ENCODE measurements at regions not wholly inside any gene's neighbourhood (a gene's known extent, or its start where the extent isn't known, plus 50 kb on each side); places are given as distances from the start of the nearest gene placed in this dataset.

- no peak for TF ChIP-seq TOX (CRISPR knock-in tag; IDR thresholded peaks at IDR 0.05; ENCODE audit: borderline replicate concordance)
Measured at GRCh38 chr15:98592136-98592535, 56.2 kb upstream of the IGF1R start (continued).

- no peak for ATAC-seq
- TF ChIP-seq PATZ1 (CRISPR knock-in tag; IDR thresholded peaks at IDR 0.05; ENCODE audit: borderline replicate concordance) (no peak), ZNF70 (CRISPR knock-in tag; IDR thresholded peaks at IDR 0.05) (no peak), RARB (CRISPR knock-in tag; IDR thresholded peaks at IDR 0.05) (no peak), ZC3H10 (CRISPR knock-in tag; IDR thresholded peaks at IDR 0.05) (no peak), ZFP30 (CRISPR knock-in tag; IDR thresholded peaks at IDR 0.05) (no peak), CREB5 (CRISPR knock-in tag; IDR thresholded peaks at IDR 0.05; ENCODE audit: low read depth) (no peak), SNAI2 (CRISPR knock-in tag; IDR thresholded peaks at IDR 0.05) (no peak), GLIS3 (CRISPR knock-in tag; IDR thresholded peaks at IDR 0.05) (no peak), ARNTL (CRISPR knock-in tag; IDR thresholded peaks at IDR 0.05; ENCODE audit: borderline replicate concordance, low read depth) (no peak), BACH2 (CRISPR knock-in tag; IDR thresholded peaks at IDR 0.05; ENCODE audit: borderline replicate concordance) (no peak)
Measured at GRCh38 chr15:98596131-98596530, 52.2 kb upstream of the IGF1R start.

GRCh38 chr15:98596885-98597392 is 51.4 kb upstream of the IGF1R start:
- TF ChIP-seq ESRRG (CRISPR knock-in tag; IDR thresholded peaks at IDR 0.05) (no peak), RARB (CRISPR knock-in tag; IDR thresholded peaks at IDR 0.05) (no peak), ISL1 (CRISPR knock-in tag; IDR thresholded peaks at IDR 0.05) (no peak), CREB5 (CRISPR knock-in tag; IDR thresholded peaks at IDR 0.05; ENCODE audit: low read depth) (no peak), ZC3H10 (CRISPR knock-in tag; IDR thresholded peaks at IDR 0.05) (no peak), TCF4 (CRISPR knock-in tag; IDR thresholded peaks at IDR 0.05; ENCODE audit: borderline replicate concordance) (no peak), PPARA (CRISPR knock-in tag; IDR thresholded peaks at IDR 0.05; ENCODE audit: borderline replicate concordance) (no peak), ZFP30 (CRISPR knock-in tag; IDR thresholded peaks at IDR 0.05) (no peak), OSR1 (CRISPR knock-in tag; IDR thresholded peaks at IDR 0.05) (no peak), TSHZ2 (CRISPR knock-in tag; IDR thresholded peaks at IDR 0.05) (no peak), SNAI2 (CRISPR knock-in tag; IDR thresholded peaks at IDR 0.05) (no peak), GLIS3 (CRISPR knock-in tag; IDR thresholded peaks at IDR 0.05) (no peak), ZNF565 (CRISPR knock-in tag; conservative IDR thresholded peaks at IDR 0.05; ENCODE audit: low read depth) (no peak), PATZ1 (CRISPR knock-in tag; IDR thresholded peaks at IDR 0.05; ENCODE audit: borderline replicate concordance) (no peak)
- no peak for ATAC-seq

- no peak for ATAC-seq
- TF ChIP-seq POU6F1 (CRISPR knock-in tag; IDR thresholded peaks at IDR 0.05; ENCODE audit: borderline replicate concordance, low read depth), result no peak
- no peak for TF ChIP-seq OSR1 (CRISPR knock-in tag; IDR thresholded peaks at IDR 0.05)
- no peak for TF ChIP-seq ZNF565 (CRISPR knock-in tag; conservative IDR thresholded peaks at IDR 0.05; ENCODE audit: low read depth)
- no peak for TF ChIP-seq PPARA (CRISPR knock-in tag; IDR thresholded peaks at IDR 0.05; ENCODE audit: borderline replicate concordance)
- no peak for TF ChIP-seq ZFP3 (CRISPR knock-in tag; IDR thresholded peaks at IDR 0.05)
- no peak for TF ChIP-seq CSRNP3 (CRISPR knock-in tag; IDR thresholded peaks at IDR 0.05)
- no peak for TF ChIP-seq TOX (CRISPR knock-in tag; IDR thresholded peaks at IDR 0.05; ENCODE audit: borderline replicate concordance)
- no peak for TF ChIP-seq PATZ1 (CRISPR knock-in tag; IDR thresholded peaks at IDR 0.05; ENCODE audit: borderline replicate concordance)
Measured at GRCh38 chr15:98597666-98598065, 50.7 kb upstream of the IGF1R start.
